ENCODE measurements at regions not wholly inside any gene's neighbourhood (a gene's known extent, or its start where the extent isn't known, plus 50 kb on each side); places are given as distances from the start of the nearest gene placed in this dataset.
"Not testable (repeated sequence)": the region's sequence is repeated elsewhere in the genome, so short reads cannot be mapped to it uniquely, and the experiment has no call there.

DNA sequence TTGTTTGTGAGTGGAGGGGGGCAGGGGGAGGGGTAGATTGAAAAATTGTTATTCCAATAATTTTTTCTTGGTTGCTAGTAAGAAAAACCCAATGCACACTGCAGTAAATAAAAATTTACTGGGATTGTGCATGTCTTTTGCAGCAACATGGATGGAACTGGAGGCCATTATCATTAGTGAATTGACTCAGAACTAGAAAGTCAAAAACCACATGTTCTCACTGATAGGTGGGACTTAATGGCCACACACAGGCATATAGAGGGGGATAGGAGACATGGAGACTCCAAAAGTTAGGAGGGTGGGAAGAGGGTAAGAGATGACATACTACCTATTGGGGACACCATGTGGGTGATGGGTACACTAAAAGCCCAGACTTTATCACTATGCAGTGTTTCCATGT, 67.2 kb downstream of the BUB3 start:
- DNase-seq (ENCODE audit: low read depth, low spot score) = no peak

DNA sequence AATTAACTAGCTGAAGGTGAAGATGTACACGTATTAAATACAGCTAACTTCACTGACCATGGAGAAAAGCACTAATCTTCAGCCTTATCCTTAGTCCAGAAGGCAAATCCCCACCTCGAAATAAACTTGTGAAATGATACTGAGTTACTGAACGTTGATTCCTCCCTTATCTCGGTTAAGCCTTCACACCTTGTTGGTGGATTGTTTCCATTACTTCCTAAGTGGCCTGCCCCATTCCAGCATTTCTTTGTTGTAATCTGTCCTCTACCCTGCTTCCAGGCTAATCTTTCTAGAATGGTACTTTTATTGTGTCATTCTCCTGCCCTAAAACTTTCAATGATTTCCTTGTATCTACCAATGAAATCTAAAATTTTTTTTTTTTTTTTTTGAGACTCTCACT, 68.6 kb downstream of the BUB3 start:
- DNase-seq (ENCODE audit: low read depth, low spot score) = no peak

DNA sequence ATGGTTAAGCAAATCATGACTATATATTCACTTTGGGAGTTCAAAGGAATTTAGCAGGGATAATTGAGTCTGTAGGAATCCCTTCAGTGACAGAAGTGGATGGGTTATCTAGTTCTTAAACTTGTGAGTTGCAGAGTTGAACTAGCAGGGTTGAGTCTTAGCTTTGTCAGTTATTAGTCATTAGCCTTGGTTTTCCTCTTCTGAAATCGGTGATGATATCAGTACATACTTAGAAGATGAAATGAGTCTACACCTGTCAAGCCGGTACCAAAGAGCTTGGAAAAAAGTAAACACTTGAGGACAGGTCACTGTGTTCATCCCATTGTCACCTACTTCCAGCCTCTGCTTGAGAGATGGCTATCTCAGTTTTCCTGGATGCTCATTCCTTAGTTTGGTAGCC, 73.5 kb downstream of the BUB3 start:
- DNase-seq (ENCODE audit: low read depth, low spot score) = no peak

DNA sequence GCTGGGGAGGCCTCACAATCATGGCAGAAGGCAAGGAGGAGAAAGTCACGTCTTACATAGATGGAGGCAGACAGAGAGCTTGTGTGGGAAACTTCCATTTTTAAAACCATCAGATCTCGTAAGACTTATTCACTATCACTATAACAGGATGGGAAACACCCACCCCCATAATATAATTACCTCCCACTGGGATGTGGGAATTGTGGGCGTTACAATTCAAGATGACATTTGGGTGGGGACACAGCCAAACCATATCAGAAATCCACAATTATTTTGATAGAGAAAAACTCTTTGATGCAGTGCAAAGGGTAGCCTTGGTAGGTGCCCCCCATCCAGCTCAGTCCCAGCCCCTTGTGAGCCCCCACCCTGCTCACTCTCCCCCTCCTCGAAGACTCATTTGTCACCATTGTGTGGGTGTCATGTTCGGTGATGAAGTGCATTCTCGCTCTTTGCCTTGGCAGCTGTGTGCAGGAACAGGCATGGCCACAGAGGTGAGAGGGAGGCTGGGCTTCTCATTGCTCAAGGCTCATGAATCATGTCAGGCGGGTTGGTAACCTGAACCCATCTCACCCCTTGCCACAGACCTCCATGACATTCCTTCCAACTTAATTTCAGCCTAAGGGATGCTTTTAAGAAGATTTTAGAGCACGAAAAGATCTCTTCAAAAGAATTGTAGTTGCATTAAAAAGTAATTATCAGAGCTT, 75.9 kb downstream of the BUB3 start:
- DNase-seq (ENCODE audit: low read depth, low spot score) = no peak

DNA sequence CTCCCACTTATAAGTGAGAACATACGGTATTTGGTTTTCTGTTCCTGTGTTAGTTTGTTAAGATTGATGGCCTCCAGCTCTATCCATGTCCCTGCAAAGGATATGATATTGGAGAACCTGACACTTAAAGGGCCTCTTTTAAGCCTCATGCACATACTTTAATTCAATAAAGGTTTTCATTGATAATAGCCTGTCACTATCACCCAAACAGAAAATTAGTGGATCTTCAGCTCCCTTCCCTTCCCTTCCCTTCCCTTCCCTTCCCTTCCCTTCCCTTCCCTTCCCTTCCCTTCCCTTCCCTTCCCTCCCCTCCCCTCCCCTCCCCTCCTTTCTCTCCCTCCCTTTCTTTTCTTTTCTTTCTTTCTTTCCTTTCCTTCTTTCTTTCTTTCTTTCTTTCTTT, 78.7 kb downstream of the BUB3 start:
- not testable (repeated sequence) for DNase-seq (ENCODE audit: low read depth, low spot score)

DNA sequence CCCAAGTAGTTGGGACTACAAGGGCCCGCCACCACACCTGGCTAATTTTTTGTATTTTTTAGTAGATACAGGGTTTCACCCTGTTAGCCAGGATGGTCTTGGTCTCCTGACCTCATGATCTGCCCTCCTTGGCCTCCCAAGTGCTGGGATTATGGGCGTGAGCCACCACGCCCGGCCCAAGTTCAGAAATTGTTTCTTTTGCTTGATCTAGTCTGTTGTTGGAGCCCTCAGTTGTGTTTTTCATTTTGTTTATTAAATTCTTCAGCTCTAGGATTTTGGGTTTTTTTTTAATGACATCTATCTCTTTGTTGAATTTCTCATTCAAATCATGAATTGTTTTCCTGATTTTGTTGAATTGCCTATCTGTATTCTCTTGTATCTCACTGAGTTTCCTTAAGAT, 80.8 kb downstream of the BUB3 start:
- not testable (repeated sequence) for DNase-seq (ENCODE audit: low read depth, low spot score)

DNA sequence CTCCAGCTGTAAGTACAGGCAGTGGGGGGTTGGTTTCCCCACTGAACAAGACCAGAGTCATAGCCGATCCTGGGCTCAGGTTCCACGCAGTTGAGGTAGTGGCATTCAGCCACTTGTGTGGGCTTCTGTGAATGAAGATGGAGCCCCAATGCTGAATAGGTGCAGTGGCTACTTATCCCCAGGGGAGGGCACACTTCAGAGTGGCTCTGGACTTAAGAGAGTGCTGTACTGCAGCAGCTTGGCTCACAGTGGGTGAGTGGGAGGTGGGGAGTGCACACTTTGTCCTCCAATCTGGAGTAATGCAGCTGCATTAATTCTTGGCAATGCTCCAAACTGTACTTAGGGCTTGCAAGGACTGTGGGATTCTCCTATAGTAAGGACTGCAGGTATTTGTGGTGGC, 81.9 kb downstream of the BUB3 start:
- DNase-seq (ENCODE audit: low read depth, low spot score) = no peak

DNA sequence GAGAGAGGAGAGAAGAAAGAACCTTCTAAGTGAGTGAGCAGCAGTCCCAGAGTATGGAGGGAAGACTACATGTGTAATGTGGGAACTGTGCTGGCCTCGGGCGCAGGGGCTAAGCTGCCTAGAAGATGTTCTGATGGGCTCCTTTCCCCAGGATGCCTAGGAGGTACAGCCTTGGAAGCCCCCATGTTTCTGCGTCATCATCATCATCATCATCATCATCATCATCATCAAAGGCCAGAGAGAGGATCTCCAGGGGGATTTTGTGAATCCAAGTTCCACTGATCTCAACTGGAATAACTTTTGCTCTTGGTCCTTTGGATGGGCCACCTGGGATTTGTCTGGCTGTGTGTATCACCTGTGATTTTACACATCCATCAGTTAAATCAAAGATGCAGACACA, 86.0 kb downstream of the BUB3 start:
- no peak for DNase-seq (ENCODE audit: low read depth, low spot score)

DNA sequence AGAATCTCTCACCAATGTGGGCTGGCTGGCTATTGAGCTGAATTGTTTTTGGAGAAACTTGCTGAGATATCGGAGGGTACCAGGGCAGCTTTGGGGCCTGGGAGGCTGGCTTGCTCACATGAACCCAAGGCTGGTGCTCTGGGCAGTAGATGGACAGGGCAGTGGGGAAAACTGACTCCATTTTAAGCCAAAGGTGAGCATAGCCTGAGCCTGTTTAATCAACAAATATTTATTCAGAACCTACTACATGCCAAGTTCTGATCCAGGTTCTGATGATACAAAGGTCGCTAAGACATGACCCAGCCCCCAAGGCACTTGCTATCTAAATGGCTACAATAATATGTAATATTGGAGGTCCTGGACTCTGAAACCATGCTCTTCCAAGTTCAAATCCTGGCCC, 86.6 kb downstream of the BUB3 start:
- no peak for DNase-seq (ENCODE audit: low read depth, low spot score)

DNA sequence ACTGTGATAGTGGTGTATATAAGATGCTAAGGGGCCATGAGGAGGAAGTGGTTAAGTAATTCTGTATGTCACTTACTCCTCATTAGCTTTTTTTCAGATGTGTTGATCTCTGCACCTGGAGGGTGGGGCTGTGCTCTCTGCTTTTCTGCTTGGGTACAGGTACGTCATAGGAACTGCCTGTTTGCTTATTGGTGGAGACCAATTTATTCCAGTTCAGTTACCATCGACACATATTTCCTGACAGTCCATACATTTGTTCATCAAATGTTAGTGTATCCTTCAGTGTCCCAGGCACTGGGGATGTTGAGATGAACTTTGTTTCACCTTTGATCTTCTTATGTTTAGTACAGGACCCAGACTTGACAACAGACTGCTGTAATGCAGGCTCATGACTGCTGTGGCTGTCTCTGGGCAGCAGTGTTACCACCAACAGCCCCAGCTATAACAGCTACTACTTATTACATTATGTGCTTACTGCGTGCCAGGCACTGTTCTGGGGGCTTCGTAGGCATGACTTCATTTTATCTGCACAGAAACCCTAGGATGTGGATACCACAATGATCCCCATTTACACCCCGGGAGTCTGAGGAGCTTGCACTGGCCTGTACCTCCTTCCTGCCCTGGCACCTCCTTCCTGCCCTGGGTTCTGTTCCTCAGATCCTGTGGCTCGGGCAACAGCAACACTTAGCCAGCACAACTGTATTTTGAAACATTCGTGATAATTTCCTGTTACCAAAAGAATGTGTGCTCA, 87.4 kb downstream of the BUB3 start:
- DNase-seq (ENCODE audit: low read depth, low spot score) = peak; percentile 25

DNA sequence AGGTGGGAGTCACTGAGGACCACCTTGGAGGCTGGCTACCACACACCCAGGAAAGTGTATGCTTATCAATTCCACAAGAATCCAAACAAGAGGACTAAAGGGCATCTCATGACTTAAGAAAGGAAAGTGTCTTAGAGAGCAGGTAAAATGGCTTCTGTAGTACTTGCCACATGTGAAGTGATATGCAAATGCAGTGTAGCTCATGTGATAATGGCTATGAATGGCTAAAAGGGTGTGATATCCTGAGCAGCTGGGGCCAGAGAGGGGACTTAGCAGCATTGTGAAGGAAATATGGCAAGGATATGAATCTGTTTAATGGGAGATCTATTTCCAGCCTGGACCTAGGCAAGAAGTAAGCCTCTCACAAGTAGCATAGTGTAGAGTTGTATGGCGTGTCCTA, 90.5 kb downstream of the BUB3 start:
- no peak for DNase-seq (ENCODE audit: low read depth, low spot score)

DNA sequence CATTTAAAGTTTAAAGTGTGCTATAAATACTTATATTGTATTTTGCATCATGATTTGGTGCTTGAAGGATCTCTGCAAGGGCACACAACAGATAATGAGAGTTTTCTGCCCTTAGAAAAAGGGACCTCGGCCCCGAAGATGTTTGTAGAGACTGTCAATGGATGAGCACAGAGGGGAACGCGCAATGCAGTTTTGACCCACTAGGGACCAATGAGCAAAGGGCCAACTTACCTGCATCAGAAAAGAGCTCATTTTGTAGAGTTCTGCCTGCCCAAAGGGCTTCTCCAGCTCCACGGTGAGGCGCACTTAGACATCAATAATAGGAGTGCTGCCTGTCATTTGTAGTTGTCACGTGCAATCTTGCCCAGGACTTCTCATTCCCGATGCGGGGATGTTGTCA, 91.1 kb downstream of the BUB3 start:
- DNase-seq (ENCODE audit: low read depth, low spot score) = no peak

DNA sequence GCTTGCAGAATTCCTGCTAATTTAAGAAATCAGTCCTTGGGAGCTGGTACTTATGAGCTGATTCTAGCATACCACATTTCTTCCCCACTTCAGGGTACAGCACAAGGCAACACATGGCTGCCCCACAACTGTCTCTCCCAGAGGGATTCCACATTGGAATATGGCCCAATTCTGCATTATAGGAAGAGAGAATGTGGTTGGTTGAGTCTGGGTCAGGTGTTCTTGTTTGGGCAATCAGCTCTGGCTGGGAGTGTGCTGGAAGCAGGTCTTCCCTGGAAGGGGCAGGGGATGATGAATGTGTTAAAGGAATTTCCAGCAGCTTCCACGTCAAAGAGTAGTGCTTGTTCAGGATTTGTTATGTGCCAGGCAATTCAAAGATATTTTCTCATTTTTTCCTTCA, 95.7 kb downstream of the BUB3 start:
- DNase-seq (ENCODE audit: low read depth, low spot score) = no peak

DNA sequence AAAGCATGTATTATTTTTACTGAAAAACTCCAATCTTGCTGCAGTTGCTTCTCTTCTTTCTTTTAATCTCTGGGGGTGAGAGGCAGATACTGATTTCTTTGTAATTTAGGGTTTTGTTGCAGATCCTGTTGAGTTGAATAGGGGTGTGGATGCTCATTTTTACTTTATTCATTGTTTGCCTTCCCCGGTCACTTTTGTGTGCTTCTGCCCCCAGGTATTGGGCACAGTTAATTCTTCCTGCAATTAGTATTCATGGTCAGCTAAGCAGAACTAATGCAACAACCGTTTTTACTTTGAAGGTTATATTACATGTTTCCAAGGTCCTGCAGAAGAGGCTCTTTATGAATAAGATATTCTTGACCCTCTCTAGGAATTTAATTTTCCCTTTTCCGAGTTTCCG, 96.4 kb downstream of the BUB3 start:
- DNase-seq (ENCODE audit: low read depth, low spot score) = no peak

DNA sequence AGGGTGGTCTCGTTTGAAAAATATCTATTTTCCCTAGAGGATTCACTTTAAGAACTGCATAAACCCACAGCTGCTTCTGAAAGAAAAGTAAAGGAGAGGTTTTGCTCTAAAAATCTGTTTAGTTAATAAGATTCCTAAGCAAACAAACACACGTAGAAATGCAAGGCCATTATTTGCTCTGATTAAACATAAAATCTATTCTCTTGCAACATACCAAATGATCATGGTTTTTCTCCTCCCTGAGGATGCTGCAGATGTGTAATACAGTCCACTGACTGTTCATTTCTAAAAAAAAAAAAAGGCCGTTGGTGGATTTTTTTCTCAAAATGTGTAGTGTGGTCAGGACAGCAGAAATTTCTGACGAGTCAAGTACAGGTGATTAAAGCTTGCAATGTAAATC, 98.6 kb downstream of the BUB3 start:
- no peak for DNase-seq (ENCODE audit: low read depth, low spot score)

DNA sequence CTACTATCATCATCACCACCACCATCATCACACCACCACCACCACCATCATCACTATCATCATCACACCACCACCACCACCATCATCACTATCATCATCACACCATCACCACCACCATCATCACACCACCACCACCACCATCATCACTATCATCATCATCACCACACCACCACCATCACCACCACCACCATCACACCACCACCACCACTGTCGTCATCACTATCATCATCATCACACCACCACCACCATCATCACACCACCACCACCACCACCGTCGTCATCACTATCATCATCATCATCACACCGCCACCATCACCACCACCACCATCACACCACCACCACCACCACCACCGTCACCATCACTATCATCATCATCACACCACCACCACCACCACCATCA, 100.1 kb downstream of the BUB3 start:
- not testable (repeated sequence) for DNase-seq (ENCODE audit: low read depth, low spot score)

DNA sequence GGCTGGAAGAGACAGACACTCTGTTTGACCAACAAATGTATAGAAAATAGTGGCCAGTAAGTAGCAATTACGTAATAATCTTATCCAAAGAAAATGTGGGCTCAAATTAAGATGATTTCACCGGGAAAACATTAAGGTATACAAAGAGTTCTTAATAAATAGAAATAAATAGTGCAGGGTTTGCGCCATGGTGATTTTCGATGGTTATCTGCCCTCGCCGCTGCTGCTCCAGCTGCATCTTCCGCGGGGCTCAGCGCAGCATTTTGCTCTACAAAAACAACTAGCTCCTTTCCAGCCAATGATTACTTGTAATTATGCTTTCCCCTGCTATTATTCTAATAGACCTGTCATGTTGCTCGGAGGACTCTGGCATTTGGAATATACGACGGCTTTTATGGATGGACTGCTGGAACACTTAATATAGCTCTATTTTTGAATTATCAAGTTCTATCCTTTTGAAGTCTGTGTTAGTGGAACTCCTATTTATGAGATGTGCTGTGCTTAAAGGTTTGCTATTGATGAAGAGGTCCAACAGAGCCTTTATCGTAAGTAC, 103.8 kb downstream of the BUB3 start:
- no peak for DNase-seq (ENCODE audit: low read depth, low spot score)

DNA sequence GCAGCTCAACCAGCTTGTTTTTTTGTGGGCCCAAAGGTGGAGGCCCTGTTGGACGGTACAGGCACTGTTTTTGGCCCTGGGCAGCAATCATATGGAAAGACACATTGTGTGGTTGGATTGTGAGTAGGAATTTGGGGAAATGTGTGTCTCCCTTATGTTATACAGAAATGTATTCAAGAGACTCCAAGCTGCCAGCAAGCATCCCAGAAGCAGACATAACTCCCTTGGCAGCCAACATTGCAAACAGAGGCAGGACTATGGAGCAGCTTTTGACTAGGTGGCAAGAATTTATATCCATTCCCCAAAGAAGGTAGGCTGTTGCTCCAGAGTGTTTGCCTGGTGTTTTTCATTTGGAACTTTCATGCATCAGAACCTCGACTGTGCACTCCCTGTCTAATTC, 104.9 kb downstream of the BUB3 start:
- no peak for DNase-seq (ENCODE audit: low read depth, low spot score)

DNA sequence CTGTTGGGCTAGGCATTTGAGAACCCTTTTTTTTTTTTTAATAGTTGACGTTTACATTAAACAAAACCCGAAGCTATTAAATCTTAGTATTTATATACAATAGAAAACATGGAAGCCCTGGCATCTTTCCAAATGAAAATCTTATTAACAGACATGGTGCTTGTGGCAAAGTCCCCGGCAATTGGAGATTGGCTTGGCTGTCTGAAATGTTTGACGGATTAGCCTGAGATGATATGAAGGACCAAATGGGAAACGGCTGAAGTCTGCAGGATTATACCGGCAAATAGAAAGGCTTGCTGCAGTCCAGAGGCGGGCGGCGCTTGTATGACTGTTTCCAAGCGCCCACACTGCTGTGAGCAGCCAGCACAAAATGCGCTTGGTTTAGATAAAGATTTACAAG, 105.6 kb downstream of the BUB3 start:
- no peak for DNase-seq (ENCODE audit: low read depth, low spot score)

DNA sequence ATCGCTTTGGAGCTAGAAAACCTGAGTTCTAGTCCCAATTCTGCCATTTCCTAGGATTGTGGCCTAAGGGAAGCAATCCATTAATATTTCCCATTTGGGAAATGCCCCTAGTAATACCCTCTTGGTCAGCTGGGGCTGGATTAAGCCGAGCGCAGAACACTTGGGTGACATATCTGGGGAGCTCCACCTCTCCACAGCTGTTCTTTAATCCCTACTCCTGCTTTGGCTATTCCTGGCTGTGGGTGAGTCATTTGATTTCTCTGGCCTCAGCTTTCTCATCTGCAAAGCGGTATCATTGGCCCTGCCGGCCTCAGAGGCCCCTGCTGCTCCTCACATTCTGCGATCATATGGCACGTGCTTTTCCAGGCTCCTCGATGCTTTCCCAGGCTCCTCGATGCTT, 108.3 kb downstream of the BUB3 start:
- no peak for DNase-seq (ENCODE audit: low read depth, low spot score)

DNA sequence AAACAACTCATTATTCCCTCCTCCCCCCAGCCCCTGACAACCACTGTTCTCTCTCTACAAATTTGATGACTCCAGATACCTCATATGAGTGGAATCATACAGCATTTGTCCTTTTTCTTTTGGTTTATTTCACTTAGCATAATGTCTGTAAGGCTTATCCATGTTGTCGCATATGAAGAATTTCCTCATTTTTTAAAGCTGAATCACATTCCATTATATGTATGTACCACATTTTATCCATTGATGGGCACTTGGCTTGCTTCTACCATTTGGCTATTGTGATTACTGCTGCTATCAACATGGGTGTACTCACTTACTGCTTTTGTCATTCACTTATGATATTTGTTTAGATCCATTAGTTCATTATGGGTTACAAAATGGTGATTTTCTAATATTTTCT, 112.8 kb downstream of the BUB3 start:
- no peak for DNase-seq (ENCODE audit: low read depth, low spot score)

DNA sequence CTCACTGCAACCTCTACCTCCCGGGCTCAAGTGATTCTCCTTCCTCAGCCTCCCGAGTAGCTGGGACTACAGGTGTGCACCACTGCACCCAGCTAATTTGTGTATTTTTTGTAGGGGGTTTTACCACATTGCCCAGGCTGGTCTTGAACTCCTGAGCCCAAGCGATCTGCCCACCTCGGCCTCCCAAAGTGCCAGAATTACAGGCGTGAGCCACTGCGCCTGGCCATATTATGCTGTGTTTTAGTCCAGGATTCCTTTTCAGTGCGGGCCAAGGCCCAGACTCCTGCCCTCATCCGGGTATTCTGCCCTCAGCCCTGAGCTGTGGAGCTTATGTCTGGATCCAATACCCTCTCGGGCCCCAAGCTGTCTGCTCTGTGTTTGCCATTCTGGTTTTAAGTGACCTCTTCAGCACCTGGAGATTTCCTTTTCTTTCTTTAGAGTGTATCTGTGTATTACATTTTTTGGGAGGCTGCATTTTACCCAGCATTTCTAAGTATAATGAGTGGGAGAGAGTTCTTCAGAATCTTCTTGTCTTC, 114.9 kb downstream of the BUB3 start:
- no peak for DNase-seq (ENCODE audit: low read depth, low spot score)

DNA sequence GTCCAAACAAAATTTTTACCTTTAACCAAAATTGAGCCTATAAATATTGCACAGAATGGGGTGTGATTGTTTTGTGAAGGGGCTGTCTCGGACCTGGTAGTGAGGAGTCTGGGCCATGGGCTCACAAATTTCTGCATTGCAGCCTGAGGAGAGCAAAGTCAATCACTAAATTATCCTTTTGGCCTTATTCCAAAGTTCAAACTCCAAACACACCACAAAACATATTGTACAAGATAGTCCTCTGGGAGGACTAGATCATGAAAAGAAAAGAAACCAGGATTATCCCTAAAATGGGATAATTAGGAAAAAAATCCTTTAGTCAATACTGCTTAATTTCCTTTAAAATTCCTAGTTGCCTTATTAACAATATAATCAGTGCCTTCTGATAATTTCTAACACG, 115.5 kb downstream of the BUB3 start:
- no peak for DNase-seq (ENCODE audit: low read depth, low spot score)
